Umbilical cord (tissue), 1 donor: ENCODE measurements at regions not wholly inside any gene's neighbourhood (a gene's known extent, or its start where the extent isn't known, plus 50 kb on each side); places are given as distances from the start of the nearest gene placed in this dataset.
"Not testable (repeated sequence)": the region's sequence is repeated elsewhere in the genome, so short reads cannot be mapped to it uniquely, and the experiment has no call there.

Source experiments
- DNase-seq: peaks from one replicate; pipeline ENCODE4 v3.0.0-alpha.2; 2015; ENCODE audit warnings: low spot score

DNA sequence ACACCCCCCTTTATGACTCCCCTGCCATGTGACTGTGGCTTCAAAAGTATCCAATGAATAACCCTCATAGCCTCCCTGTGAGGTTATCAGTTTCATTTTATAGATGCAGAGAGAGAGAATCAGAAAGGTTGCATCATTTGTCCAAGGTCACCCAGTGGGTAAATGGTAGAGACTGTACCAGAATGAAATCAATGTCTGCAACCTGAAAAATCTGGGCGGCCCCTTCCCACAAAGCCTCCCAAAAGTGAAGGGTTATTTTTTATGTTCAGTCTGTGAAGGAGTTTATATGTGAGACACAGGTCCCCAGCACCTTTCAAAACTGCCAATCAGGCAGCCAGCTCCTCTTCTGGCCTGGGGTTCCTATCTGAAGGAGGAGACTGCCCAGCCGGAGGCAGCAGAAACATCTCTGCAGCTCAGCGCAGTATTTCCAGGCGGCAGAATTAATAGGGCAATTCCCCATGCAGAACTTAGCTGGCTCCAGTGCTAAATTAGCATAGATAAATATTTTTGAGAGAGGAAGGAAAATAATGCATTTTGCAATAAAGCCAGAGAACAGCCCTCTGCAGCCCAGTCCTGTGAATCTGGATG is 130.8 kb upstream of the PRR20G start:
- DNase-seq = no peak

DNA sequence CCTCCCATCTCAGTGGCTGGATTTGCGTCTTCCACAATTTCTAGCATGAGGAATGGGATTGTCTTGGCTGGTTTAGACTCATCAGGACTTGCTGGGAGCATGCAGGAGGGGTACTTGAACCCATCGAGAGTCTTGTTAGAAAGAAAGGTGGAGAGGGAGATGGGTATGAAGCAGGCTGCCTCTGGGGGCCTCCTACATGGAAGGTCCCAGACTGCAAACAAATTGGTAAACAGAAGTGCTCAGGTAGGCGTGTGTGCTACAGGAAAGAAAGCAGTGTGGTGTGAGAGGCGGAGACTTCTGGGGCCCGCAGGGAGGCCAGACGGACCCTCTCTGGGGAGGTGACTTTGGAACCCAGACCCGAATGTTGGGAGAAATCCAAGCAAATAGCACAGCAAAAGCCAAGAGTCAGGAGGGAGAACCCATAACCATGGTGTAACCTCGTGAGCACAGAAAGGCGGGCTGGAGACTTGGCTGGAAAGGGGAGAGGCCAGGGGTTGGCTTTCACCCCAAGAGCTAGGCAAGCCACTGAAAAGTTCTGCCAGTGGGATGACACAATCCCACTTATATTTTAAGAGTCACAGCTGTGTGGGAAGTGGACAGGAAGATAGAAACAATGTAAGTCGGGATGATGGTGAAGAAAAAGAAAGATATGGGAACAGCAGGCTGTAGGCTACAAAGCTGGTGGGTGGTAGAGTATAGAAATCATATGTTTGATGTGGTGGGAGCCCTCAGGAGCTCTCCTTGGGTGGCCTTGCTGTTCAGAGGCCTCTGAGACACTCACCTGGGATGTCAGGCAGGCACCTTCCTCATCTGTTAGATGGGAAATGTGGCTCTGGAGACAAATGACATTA is 130.1 kb upstream of the PRR20G start:
- no peak for DNase-seq

DNA sequence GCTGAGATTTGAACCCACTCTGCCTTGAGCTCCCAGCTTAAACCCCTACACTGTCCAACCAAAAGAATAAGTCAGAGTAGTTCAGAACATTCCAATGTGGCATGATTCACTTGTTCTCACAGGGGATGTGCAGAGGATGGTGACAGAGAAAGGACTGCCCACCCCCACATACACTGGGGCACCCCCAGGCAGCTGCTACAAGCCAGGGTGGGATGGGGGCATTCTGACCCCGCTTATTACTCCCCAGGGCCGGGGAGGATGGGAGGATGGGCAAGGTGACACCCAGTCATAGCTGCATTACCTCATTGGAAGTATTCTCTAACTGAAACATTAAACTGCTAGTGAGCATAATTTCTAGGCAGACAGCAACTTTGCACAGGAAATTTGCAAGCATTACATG is 126.0 kb upstream of the PRR20G start:
- DNase-seq = no peak

DNA sequence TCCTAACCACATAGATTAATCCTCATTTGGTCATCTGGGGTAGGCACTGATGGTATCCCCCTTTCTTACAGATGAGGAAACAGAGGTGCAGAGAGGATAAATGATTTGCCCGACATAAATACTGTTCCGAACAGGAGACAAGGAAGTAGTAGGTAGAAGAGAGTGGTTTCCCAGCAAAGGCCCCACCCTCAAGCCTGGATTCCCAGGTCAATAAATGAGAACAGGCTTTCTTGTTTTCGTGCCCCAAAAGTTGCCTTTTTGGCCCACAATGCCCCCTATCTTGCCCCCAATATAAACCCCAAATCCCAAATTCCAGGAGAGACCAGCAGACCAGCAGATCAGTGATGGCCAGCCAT is 125.5 kb upstream of the PRR20G start:
- DNase-seq = no peak

DNA sequence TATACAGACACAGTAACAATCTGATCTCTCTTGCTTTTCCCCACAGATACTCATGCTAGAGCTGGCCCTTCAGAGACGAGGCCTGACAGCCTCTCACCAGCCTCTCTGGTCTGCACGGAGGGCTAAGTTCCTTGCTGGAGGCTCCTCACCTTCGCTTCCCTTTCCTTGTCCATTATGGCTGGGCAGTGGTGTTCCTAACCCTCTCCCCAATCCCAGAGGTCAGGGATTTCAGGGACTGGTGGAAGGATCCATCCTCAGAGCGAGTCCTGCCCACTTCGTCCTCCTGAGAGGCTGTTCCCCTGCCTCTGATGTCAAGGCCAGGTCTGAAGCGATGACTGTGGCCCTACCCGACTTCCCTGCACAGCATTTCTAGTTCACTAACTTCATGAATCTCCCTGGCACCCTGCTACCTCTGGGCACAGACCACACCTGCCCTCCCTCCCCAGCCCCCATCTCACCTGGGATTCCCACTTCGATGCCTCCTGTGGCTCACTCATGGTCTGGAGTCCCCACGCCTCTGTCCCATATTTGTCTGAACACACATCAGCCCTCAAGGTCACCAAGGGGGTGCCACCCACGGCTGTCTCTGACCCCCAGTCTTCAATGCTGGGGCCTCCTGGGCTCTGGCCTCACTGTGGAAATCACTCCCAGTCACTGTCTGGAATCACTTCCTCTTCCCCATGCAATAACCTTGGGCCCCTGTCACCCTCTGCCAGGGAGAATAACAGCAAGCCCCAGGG is 124.9 kb upstream of the PRR20G start:
- no peak for DNase-seq

DNA sequence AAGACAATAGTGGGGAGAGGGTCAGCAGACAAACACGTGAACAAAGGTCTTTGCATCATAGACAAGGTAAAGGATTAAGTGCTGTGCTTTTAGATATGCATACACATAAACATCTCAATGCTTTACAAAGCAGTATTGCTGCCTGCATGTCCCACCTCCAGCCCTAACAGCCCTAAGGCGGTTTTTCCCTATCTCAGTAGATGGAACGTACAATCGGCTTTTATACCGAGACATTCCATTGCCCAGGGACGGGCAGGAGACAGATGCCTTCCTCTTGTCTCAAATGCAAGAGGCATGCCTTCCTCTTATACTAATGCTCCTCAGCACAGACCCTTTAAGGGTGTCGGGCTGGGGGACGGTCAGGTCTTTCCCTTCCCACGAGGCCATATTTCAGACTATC is 124.0 kb upstream of the PRR20G start:
- not testable (repeated sequence) for DNase-seq

DNA sequence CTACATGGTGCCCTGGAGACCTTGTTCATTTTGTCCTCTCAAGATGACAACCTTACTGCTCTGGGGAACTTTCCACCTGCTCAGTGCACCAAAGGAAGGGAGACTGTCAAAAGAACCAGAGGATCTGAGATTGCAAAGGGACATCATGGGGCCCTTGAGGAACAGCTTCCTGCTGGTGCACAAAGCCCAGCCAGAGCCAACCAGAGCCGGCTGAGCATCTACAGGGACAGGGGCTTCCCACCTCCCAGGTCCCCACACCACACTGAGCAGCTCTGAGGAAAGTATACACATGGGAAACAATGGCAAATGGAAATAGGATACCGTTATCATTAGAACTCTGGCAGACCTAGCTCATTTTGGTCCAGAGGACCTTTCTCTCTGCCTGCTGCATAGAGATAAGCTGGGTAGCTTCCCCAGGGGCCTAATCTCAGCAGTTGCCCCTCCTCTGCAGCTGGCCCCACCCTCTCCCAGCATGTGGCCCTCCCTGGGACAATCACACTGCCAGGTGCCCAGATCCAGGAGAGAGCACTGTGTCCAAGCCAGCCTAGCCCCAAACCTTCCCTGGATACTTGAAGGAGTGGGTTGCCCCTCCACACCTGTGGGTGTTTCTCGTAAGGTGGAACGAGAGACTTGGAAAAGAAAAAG is 123.4 kb upstream of the PRR20G start:
- DNase-seq = no peak

DNA sequence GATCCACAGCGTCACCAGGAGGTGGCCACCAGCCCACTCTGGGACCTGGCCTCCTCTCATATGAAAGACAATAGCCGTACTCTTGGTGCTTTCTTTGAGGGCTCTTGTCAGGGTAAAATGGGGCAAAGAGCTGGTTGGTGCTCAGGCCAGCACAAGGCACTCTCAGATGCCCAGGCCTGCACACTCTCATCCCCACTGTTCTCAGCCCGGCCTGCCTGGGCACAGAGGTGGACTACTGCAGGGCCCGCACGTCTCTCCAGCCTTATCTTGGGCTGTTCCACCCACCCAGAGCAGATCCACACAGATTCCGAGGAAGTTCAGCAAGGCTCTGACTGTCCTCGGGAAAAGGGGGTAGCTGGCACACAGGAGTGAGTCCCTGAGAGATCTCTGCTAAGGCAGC is 122.8 kb upstream of the PRR20G start:
- no peak for DNase-seq

DNA sequence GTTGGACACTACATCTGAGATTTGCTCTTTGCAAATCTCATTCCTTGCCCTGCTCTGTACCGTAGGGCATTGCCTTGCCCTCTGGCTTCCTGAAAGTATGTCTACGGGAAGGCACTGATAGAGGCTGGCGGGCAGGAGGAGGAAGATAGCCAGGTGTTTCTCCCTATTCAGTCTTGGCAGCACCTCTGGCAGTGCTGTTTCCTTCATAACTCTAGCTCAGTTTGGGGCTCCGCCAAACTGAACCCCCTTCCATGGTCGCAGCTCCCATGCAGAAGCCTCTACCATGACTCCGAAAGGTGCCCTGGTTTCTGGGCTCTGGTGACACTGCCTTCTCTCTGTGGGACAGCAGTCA is 122.3 kb upstream of the PRR20G start:
- no peak for DNase-seq

DNA sequence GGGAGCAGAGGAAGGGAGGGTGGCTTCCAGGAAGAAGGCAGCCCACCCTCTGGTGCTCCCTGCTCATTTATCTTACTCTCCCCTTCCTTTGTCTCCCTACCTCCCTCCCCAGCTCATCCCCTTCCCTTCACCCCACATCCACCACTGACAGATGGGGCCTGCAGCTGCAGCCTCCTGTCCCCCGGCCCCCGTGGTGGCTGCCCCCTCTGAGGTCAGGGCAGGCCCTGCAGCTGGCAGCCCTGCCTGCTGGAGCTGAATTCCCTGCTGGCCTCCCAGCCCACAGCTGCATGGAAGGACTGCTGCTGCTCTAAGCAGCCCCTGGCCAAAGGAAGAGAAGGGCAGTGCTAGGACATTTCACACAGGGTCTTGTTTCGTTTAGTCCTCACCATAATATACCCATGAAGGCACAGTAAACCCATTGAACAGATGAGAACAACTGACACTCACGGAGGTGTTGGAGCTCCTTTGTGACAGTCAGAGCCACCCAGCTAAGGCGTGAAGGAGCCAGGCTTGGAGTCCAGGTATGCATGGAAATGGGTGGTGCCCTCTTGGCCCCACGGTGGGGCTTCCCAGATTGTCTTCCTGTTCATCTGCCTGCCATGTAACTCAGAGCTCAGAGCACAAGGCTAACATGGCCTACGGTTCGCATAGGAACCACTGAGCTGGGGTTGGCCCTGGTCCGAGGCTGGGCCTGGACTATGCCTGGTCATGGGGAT is 121.7 kb upstream of the PRR20G start:
- no peak for DNase-seq

DNA sequence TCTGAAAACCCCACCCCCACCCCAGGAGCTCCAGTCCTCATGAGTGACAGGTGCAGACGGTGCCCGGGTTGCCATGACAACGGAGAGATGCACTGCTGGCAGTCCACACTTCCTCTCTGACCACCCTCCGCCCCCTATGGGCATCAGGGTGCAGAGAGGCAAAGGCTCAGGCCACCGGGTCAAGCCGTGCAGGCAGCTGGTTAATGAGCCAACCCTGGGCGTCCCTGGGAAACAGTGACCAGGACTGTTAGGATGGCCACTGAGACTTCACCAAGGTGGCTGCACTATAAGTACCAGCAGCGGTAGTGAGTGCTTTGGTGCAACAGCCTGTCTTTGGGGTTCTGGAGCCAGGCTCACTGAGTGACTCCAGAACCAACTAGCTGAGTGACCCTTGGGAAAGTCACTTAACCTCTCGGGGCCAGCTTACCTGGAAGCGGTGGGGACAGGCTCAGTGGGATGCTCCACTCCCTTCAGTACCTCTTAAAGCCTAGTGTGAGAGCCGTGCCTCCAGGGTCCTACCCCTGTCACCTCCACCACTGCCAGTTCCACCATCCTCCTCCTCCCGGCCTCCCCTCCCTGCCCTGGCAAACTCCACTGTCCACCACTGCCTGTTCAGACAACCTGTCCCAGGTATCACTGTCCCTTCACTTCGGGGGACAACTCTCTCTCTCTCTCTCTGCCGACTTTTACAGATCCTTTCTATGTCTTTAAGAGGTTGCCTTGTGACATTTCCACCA is 121.0 kb upstream of the PRR20G start:
- DNase-seq = no peak

DNA sequence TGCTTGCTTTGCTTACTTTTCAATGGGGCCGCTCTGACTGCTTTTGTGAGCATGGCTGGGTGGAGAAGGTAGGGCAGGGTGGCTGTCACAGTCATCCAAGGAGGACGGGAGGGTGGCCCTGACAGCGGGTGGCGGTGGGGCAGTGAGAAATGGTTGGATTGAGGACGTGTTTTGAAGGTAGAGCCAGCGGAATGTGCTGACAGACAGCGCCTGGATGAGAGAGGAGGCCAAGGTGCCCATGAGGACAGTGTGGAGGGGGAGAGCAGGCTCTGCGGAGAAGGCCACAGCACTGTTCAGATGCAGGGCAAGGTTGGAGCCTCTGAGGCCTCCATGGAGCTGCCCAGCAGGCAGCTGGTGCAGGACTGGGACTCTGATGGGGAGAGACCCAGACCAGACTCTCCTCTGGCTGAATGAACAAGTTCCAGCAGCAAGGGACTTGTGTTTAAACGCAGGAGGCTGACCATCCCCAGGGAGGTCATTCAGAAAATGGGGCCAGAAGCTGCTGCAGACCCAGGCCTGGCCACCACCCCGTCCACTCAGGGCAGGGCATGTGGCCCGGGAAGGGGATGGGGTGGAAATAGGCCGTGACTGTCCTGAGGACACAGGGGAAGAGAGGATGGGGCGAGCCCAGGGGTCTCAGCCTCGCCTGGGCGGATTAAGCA is 120.3 kb upstream of the PRR20G start:
- no peak for DNase-seq

DNA sequence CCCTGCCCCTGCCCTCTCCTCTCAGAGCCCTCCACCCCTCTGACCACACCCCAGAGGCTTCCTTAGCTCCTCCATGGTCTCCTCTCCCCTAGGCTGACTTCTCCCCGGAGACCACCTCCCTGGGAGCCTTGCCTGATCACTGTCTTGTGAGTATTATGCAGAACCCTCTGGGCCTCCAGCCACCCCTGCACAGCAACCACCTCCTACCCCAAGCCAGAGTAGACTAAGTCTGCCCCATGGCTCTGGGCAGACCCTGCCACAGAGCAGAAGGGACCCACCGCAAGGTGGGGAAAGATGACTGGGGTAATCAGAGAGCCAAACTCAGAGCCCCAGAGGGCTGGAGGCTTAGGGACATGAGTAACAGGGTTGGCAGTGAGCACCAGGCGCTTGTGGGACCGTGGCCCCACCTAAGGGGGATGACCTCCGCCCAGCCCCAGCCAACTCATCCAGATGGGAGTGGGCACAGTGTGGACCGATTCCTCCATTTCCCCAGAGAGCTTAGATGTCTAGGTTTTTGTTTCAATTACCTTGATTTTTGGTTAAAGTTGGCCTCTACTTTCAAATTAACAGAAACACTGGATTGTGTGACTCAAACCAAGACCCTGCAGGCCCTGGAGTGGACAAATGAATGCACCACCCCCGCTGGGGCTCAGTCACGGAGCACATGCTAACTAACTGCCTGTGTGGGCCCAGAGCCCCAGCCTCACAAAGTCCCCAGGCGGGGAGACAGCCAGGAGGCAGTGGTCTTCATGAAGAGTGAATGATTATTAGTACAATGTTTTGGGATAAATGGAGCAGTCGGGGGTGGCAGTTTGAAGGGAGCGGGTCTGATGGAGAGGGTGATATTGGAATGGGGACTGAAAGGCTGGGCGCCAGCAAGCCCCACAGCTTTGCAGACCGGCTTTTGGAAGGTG is 119.4 kb upstream of the PRR20G start:
- no peak for DNase-seq

DNA sequence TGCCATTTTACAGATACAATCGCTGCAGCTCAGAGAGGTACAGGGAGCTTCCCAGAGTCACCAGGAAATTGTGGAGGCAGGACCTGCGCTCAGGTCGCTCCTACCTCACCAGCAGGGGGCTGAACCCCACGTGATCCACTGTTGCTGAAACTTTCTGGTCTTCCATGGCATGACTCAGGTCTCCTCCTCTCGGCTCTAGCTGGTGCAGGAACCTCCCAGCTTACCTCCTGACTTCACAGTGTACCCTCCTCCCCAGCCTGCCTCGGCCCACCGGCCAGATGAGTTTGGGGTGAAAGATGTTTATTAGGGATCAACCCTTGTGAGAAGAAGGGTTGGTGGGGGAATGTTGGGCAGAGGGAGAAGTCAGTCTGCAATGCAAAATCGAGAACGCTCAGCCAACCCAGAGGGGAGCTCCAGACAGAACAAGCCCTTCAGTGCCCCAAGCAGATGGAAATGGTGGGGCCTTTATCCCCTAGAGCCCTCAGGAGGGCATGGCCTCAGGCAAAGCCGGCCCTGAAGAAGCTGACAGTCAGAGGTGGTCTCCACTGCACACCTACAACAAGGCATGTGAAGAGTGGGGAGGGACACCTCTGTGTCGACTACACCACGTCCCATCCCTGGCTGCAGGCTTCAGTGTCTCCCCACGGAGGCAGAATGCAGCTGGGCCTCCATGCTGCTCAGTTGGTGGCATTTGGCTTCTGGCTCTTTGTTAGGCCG is 118.6 kb upstream of the PRR20G start:
- no peak for DNase-seq

DNA sequence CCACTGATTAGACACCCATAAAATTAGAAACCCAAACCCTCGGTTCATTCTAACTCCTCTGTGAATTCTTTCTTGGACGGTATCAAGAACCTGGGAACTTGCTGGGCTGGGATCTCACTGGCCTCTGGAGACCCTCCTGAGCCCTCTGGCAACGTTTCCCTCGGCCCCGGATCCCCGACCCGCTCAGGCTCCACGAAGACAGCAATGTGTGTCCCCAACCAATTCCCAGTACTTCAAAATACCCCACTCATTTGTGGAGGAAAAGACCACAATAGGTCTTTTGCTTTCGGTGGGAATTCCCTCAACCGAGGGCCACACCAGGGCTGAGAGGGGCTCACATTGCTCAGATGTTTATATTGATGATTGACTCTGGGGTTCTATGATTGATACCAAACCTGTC is 117.9 kb upstream of the PRR20G start:
- no peak for DNase-seq

DNA sequence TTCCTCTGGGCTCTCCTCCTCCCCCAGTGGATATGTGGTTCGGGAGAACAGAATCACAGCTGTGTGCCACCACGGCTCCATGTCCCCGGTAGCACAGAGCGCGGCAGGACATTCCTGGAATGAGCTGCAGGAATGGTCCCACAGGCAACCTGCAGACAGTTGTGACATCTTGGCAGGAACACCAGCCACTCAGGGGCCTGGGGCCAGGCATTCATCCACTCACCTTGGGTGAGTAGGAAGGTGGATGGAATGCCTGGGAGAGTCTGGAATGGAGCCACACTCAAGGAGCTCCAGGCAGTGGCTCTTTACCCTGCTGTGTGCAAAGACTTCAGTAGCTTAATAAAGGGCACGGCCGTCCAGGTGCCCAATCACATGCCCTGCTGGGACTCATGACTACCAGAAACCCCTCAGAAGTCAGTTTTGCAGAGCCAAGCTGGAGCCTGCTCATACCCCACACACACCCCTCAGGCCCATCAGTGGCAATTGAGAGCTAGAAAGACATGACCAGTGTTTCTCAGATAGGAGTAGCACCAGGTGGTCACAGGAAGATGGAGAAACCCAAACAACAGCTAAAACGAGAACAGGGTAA is 117.3 kb upstream of the PRR20G start:
- no peak for DNase-seq

DNA sequence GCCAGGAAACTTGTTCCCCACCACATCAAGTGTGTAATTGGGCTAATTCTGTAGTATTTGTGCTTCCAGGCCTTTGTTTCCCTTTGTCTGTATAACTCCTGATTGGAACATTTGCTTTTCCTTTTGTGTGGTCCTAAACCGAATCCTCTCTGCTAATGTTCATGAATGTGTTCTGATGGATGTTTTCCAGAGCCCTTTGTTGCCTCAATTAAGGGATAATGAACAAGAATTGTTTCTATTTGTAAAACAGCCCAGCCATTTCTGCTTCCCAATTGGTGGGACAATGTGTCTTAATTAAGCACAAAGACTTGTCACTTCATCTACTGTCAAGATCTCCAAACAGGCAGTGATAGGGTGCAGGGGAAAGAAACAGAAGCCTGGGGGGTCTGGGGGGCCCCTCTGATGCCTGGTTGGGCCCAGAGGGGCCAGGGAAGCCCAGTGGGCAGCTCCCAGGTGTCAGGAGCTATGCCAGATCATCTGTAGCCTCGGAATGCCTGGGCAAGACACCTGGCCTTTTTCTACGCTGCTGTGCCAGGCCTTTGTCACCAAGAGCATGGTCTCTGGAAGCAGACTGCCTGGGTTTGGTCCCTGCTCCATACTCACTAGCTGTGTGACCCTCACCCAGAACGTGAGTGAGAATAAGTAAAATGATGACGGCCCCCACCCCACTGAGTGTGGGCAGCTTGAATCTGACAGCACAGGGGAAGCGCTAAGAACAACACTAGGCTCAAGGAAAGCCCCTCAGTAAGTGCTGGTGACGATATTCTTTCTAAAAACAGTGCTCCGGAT is 116.6 kb upstream of the PRR20G start:
- no peak for DNase-seq

DNA sequence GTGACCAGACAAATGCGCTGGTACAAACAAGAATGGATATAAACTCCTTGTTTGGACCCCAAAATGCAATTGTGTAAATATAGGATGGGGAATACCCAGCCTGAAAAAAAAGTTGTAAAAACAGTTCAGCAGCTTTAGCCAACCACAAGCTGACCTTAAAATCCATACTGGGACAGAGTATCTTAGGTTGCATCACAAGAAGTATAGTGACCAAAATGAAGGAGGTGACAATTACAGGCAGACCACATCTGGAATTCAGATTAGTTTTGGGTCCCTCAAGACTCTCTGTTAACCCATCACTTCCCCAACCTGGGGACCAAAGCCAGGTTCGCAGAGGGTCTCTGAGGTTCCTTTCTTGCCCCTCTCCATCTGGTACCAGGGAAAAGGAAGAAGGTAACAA is 115.9 kb upstream of the PRR20G start:
- DNase-seq = no peak
